Anterior cingulate cortex (tissue), 58 donors: ENCODE measurements at regions not wholly inside any gene's neighbourhood (a gene's known extent, or its start where the extent isn't known, plus 50 kb on each side); places are given as distances from the start of the nearest gene placed in this dataset.

Experiments used
- DNase-seq, 58 donors: peaks; one replicate each; lab custom pipeline; 2025; lab: John Stamatoyannopoulos, UW

DNA sequence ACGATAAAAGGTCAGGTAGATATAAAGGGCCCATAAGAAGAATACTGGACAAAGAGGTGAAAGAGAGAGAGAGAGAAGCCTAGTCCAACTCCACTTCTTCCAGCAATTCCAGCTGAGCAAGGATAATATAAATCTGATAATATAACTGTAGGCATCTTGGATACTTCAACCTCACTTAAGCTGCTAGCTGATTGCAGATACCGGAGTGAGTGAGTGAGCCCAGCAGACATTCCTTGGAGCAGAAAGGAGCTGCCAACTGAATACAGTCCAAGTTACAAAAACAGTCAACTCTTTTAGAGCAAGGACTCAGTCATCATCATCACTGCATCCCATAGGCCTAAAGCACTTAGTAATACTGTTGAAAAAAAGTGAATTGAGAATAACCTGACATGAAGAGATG, 387.6 kb downstream of the SLITRK6 start:
- DNase-seq: no peak

DNA sequence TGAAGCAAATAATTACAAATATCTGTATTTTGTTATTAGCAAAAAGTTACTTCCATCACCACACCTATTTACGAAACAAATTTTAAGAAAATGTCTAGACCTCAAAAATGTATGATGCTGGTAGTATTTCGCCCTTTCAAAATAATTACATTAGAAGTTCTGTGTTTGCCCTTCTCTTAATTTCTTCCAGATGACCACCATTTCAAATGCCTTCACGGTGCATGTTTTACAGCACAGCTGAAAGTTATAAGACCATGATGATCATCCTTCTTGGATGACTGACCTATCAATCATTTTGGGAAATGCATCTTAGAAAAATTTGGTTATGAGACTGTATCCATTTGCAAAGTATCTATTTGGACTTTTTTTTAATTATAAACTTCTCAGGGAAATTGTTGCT, 390.8 kb downstream of the SLITRK6 start:
- no peak for DNase-seq

DNA sequence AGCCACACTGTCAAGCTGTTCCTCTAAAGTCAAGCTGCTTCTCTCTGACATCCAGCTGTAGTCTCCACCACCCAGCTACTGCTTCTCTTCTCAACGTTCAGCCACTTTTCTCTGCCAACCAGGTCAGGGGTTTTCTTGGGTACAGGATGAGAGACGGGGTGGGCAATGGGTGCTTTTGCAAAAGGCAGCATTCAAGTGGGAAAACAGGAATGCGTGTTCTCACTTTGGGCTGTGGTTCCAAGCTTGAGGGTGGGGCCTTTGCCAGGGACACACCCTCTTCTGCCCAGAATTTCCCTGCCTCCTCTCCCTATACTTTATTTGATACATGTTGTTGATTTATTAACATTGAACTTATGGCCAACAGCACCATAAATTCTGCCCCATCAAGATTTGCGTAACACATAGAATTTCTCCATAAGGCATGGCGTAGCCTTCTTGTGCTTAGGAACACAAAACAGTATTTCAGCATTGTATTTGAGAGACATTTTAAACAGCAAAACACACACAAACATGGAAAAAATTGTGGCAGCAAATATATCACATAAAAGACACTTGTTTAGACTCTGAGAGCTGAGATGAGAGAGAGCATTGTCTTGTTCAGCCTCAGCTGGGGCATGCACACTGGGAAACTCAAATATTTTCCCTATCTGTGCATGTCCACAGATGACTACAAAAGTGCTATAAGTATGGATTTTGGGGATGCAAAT, 392.8 kb downstream of the SLITRK6 start:
- DNase-seq: peak in 23 of 58 donors; percentile 2 to 73 (median 16)

DNA sequence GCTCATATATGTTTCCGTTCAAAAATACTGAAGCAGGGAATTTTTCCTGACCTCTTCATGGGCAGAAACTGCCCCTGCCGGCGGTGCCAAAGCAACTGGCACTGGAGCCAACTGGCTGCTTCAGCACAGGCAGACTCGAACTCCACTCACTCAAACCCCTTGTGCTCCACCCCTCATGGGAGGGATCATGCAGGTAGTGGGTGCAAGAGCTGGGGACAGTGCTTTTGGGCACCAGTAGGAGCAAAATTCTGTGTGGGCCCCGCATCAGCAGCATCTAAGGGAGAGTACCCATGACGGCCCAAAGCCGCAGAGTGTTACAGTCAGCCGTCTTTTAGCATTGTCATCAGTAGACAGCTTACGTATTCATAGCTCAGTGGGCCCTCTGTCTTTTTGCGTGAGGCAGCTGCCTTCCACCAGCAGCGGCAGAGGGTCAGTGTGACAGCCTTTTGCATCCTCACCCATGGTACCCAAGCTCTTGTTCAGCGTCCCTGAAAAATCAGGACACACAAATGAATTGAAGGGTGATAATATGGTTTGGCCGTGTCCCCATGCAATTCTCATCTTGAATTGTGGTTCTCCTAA, 393.8 kb downstream of the SLITRK6 start:
- peak in 28 of 58 donors; percentile 0 to 60 (median 25) for DNase-seq

DNA sequence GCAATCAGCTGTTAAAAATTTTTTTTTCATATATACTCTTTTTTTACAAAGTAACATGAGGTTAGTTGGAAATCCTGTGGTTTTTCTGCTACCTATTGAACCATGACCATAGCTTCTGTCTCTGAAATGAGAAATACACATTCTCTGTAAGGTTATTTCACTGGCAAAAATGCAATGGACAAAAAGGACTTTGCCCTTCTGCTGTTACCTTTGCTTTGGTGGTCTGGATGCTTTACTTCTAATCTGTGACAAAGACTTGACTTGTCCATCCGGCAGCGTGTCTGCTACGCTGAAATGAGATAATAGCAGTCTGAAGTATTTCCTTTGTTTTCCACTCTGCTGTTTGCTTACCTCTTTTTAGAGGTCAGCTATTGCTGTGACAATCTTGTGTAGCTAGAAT, 412.8 kb downstream of the SLITRK6 start:
- no peak for DNase-seq

DNA sequence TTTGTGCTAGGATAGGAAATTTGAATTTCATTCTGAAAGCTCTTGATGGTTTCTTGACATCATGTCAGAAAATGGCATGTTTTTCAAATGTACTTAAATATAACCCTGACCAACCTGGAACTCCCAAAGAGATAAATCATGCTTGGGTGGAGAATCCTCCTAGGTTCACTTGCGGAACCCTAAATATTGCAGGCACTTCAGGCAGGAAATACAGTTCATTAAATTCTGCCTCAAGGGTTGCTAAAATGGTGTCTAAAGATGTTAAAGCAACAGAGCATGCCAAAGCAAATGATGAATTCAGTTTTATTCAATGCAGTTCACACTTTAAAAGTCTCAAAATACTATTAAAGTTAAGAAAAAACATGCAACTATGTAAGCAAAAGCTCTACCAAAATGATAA, 415.9 kb downstream of the SLITRK6 start:
- DNase-seq: no peak

DNA sequence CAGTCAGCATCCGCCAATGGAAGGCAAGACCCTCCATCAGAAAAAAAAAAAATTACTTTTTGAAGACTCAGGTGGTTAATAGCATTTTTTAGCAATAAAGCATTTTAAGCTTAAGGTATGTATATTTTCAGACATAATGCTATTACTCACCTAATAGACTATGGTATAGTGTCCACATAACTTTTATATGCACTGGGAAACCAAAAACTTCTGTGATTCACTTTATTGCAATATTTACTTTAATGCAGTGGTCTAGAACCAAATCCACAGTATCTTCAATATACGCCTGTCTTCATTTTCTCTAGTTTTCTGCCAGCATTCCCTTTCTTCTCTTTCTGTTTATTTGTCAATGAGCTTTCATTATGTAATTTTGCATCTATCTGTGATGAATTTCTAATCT, 418.1 kb downstream of the SLITRK6 start:
- DNase-seq: no peak

DNA sequence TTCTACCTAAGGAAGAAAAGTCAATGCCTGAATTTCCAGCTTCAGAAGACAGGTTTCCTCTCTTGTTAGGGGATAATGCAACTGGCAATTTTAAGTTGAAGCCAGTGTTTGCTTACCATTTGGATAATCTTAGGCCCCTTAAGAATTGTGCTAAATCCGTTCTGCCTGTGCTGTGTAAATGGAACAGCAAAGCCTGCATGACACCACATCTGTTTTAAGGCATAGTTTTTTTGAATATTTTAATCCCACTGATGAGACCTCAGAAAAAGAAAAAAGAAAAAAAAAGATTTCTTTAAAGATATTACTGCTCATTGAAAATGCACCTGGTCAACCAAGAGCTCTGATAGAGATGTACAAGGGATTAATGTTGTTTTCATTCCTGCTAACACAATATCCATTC, 419.2 kb downstream of the SLITRK6 start:
- no peak for DNase-seq

DNA sequence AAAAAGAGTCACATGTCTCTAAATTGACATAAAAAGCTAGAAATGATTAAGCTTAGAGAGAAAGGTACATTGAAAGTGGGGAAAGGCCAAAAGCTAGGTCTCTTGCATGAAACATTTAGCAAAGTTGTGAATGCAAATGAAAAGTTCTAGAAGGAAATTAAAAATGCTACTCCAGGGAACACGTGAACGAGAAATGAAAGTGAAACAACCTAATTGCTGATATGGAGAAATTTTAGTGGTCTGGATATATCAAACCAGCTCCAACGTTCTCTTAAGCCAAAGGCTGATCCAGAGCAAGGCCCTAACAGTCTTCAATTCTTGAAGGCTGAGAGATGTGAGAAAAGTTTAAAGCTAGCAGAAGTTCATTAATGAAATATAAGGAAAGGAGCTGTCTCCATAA, 419.8 kb downstream of the SLITRK6 start:
- DNase-seq: no peak

DNA sequence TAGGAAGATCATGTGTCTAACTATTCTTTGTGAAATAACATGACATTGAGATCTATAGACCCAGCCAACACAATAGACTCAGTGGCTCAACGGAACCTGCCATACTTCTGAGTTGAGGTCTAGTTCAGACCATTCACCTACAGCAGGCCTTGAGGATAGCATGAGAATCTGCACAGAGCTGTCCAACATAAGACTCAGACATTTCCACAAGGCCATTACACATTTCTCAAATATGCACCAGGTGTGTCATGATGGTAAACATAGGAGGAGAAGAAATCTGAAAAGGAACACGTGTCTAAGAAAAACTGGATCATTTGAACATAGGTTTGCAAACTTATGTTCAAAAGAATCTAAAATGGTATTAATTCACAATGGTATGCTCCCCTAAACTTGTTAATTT, 421.4 kb downstream of the SLITRK6 start:
- DNase-seq: no peak

DNA sequence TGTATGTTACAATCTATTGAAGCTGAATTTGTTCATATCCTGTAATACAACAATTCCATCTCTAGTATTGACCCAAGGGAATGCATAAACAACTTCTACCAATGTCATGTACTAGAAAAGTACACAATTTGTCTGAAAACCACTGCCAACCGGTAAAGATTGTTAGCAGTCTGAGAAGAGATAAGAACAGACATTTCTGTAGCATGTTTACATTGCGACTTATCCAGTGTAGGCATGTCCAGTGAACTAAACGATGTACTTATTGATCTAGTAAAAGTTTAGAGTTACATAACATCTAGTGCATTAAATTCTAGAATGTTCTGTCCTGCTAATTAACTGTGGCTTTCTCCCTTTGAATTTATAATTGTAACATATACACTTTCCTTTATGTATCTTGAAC, 425.9 kb downstream of the SLITRK6 start:
- DNase-seq: no peak

DNA sequence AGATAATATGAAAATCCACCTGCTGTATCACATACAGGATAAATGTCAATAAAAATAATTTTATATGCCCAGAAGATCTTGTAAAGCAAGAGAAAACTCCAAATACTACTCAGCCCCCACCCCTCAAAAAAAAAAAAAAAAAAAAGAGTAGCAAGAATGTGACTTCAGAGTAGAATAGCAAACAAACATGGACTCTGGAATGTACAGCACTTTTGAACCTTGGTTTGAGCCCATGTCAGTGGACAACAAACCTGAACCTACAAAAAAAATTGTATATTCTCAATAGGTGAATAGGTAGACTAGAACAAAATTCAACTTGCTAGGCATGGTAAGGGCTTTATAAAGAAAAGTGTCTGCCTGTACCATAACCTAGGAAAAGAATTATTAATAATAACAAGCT, 428.0 kb downstream of the SLITRK6 start:
- DNase-seq: no peak

DNA sequence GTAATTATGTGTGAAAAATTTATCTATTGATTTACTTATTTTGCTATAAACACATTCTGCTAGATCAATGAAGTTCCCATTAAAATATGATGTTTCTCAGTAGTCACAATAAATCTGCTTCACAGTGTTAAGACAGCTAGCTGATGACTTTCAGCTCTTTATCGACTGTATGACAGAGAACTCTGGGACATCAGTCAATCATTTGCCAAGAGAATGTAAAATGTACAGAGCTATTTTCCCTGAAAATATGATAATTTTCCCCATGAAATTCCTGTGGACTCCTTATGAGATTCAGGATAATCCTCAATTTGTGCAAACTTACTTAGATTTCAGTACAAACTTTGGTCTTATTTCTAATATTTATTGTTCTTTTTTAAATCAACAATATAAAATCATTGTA, 430.5 kb downstream of the SLITRK6 start:
- DNase-seq: no peak

DNA sequence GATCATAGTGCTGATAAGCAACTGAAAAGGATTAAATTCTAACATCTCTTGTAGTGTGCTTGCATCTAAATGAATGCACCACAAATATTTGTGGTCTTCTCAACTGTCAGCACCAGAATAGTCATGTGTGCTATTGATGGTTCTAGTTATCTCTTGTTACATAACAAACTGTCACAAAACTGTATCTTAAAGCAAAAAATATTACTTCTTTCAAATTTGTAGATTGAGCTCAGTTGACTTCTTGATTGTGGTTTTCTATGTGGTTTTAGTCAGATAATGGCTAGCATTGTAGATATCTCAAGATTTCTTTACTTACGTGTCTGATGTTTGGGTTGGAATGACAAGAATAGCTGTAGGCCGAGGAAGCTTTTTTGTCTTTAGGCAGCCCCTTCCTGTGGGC, 431.3 kb downstream of the SLITRK6 start:
- DNase-seq: no peak

DNA sequence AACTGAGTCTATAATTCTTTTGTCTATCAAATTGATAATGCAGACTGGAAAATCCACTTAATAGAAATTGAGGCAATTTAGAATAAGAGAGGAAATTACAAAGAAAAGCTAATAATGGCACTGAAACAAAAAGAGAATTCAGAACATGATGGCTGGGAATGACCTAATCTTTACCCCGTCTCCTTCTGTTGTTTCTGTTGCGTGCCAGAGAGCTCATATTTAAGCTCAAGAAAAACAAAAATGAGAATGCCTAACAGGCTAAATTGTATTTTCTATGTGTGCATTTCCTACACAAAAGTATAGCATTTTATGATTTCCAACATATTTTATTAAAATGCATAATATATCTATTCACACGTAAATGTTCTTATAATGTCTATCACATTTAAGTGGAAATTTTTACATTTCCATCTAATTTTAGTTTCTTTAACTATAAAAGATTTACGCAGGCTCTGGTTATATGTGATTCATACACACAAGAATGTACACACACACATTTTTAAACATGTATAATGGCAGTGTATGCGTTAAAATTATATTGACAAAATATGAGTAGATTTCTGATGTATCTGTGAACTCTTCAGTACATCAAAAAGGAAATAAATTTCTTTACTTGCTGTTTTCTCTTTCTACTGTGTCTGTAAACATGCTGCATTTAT, 432.3 kb downstream of the SLITRK6 start:
- DNase-seq: no peak

DNA sequence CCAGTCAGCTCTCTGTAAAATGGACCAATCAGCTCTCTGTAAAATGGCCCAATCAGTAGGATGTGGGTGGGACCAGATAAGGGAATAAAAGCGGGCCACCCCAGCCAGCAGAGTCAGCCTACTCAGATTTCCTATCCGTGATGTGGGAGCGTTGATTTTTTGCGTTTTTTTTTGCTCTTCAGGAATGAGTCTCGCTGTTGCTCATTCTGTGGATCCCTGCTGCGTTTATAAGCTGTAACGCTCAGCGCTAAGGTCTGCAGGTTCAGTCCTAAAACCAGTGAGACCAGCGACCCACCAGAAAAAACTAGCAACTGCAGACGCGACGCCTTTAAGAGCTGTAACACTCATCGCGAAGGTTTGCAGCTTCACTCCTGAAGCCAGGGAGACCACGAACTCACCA, 435.7 kb downstream of the SLITRK6 start:
- no peak for DNase-seq

DNA sequence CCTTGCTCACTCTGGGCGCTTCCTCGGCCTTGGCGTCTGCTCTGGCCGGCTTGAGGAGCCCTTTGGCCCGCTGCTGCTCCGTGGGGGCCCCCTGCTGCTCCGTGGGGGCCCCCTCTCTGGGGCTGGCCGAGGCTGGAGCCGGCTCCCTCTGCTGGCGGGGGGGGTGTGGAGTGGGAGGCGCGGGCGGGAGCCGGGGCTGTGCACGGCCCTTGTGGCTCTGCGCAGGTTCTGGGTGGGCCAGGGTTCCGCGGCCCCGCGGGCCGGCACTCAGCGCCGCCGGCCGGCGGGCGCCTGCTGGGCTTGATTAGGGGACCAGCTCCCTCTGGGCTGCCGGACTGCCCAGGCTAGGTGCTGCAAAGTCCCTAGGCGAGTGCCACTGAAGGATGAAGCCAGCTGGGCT, 436.2 kb downstream of the SLITRK6 start:
- no peak for DNase-seq

DNA sequence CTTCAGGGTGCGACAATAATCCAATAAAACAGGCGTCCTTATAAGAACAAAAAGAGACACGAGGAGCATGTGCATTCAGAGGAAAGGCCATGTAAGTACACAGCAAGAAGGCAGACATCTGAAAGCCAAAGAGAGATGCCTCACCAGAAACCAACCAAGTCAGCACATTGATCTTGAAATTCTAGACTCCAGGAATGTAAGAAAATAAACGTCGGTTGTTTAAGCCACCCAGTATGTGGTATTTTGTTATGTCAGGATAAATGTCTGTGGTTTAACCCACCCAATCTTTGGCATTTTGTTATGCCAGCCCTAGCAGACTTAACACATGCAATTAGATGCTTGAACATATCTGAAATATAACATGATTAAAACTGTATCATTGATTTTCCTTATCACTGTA, 452.0 kb downstream of the SLITRK6 start:
- no peak for DNase-seq

DNA sequence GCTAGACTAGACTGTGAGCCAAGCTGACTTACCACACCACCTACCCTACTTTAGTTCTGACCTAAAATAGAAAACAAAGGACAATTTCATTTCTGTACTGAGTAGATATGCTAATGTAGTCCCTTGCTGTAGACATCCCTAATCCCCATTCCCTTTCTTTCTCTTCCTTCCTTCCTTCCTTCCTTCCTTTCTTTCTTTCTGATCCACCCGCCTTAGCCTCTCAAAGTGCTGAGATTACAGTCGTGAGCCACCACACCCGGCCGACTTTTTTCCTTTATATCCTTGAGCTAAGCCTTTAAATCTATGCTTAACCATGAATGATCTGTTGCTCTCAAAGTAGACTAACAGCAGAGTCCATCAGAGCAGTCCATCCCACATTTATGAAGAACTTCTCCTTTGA, 465.0 kb downstream of the SLITRK6 start:
- no peak for DNase-seq

DNA sequence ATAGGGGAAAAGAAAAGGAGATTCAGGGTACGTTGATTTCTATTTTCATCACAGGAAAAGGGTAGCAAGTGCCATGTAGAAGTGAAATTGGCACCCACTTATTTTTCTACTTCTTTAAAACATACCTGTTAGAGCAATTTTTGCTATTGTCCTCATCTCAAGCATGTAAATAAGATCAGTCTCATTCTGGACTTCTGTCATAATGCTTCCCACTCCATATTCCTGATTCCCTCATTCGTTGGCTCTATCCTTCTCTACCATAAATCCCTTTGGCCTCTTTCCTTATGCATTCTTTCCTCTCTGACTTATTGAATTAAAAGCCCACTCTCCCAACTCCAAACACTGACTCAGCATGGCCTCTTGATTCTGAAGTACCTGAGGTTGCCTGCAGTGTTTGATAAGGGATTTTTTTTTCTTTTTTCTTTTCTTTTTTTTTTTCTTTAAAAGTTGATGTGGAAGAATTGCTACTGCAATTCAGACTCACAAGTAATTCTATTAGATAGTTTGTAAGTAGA, 465.7 kb downstream of the SLITRK6 start:
- no peak for DNase-seq

DNA sequence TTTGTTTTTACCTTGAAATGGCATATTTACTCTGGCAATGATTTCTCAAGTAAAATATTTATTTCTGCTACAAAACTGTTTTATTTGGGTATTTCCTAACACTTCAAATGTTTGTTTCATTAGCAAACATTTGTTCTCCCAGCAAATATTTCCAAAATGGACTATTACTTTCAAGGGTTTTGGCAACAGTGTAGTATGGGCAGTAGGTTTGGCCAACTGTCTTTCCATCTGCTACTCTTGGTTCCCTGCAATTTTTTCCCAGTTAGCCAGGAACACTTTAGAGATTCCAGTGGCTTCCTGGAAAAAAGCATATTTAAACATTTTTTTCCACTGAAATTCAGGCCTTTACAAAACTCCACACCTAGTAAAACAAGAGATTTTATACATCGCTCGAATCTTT, 466.6 kb downstream of the SLITRK6 start:
- no peak for DNase-seq

DNA sequence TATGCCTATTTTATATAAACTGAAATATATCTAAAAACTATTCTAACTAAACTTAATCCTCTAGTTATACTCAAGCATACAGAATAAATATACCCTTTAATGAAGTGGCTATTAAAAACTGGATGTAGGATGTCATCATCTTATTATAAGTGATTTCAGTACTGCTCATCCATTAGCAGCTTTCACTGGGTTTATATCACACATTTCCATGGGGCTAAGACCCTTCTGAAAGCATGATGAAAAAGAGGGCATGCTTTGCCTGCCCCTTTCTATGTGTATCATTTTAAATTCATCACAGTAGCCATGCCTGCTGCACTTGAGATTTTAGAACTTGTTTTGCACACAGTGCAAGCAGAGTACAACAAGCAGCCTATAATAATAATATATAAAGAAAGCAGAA, 477.5 kb downstream of the SLITRK6 start:
- DNase-seq: no peak
